ENCODE measurements at regions not wholly inside any gene's neighbourhood (a gene's known extent, or its start where the extent isn't known, plus 50 kb on each side); places are given as distances from the start of the nearest gene placed in this dataset.
A peak's percentile ranks its signal among the peaks of the same experiment; 100 is the strongest.
"Not testable (repeated sequence)": the region's sequence is repeated elsewhere in the genome, so short reads cannot be mapped to it uniquely, and the experiment has no call there.

DNA sequence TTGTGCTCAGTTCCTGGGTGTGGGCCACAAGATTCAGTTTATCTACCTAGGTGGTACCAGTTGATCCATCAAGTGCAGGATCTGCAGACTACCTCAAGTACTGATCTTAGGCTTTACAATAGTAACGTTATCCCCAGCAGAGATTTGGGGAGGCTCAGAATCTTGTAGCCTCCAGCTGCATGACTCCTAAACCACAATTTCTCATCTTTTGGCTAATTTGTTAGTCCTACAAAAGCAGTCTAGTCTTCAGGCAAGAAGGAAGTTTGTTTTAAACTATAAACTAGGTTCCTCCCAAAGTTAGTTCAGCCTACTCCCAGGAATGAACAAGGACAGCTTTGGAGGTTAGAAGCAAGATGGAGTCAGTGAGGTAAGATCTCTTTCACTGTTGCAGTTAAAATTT, 213.5 kb upstream of the PIEZO2 start:
- DNase-seq, result no peak
- intact Hi-C loops (cut with DNase I; ENCODE audit: low total_unique reads), result no loop called here
- WGBS, 5 donors, result 86 to 100% (median 91%) methylated on average over 1 of the region's 1 CpG
- no peaks in the 10 kb centered on the region for H3K9me3 ChIP-seq
- H3K4me3 ChIP-seq, result no peak overlapping the region
- H3K27ac ChIP-seq, result no peak overlapping the region
- no peaks in the 10 kb centered on the region for H3K36me3 ChIP-seq
- no peaks in the 10 kb centered on the region for H3K27me3 ChIP-seq (replicated peaks in 1 of 7)
- TF ChIP-seq POLR2A (IDR thresholded peaks at IDR 0.05), result no peak
- no peak for TF ChIP-seq POLR2AphosphoS5 (IDR thresholded peaks at IDR 0.05)
- TF ChIP-seq, protein P1, sequence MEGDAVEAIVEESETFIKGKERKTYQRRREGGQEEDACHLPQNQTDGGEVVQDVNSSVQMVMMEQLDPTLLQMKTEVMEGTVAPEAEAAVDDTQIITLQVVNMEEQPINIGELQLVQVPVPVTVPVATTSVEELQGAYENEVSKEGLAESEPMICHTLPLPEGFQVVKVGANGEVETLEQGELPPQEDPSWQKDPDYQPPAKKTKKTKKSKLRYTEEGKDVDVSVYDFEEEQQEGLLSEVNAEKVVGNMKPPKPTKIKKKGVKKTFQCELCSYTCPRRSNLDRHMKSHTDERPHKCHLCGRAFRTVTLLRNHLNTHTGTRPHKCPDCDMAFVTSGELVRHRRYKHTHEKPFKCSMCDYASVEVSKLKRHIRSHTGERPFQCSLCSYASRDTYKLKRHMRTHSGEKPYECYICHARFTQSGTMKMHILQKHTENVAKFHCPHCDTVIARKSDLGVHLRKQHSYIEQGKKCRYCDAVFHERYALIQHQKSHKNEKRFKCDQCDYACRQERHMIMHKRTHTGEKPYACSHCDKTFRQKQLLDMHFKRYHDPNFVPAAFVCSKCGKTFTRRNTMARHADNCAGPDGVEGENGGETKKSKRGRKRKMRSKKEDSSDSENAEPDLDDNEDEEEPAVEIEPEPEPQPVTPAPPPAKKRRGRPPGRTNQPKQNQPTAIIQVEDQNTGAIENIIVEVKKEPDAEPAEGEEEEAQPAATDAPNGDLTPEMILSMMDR (IDR thresholded peaks at IDR 0.05 in 8 of 11, conservative IDR thresholded peaks at IDR 0.05 in 3 of 11), result no peak
- H3K4me1 ChIP-seq, result no peaks in the 10 kb centered on the region

- WGBS, 5 donors, result 86 to 96% (median 94%) methylated on average over 6 of the region's 6 CpGs
- H3K27me3 ChIP-seq (replicated peaks in 1 of 7); H3K9me3 ChIP-seq; H3K4me3 ChIP-seq; intact Hi-C loops (cut with DNase I; ENCODE audit: low total_unique reads); H3K36me3 ChIP-seq; H3K27ac ChIP-seq; DNase-seq; H3K4me1 ChIP-seq: not testable (repeated sequence)
Observed at GRCh38 chr18:11361862-11362261, 212.5 kb upstream of the PIEZO2 start.

DNA sequence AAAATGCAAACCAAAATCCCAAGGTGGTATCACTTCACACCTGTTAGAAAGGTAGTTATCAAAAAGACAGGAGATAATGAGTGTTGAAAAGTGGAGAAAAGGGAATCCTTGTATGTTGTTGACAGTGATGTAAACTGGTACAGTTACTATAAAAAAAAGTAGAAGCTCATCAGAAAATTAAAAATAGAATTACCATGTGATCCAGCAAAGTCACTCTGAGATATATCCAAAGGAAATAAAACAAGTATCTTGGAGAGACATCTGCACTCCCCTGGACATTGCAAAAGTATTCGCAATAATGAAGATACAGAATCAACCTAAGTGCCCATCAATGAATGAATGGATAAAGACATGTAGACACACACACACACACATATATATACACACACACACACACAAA, 208.3 kb upstream of the PIEZO2 start:
- 94 to 100% (median 100%) methylated on average over 1 of the region's 1 CpG for WGBS, 5 donors
- no peak overlapping the region for H3K27ac ChIP-seq
- H3K9me3 ChIP-seq, result no peaks in the 10 kb centered on the region
- H3K36me3 ChIP-seq, result no peaks in the 10 kb centered on the region
- H3K4me3 ChIP-seq, result no peak overlapping the region
- no peaks in the 10 kb centered on the region for H3K27me3 ChIP-seq (replicated peaks in 1 of 7)
- TF ChIP-seq POLR2AphosphoS5 (IDR thresholded peaks at IDR 0.05) (no peak), POLR2A (IDR thresholded peaks at IDR 0.05) (no peak)
- TF ChIP-seq, protein P1 (IDR thresholded peaks at IDR 0.05 in 8 of 11, conservative IDR thresholded peaks at IDR 0.05 in 3 of 11), result no peak
- no peaks in the 10 kb centered on the region for H3K4me1 ChIP-seq
- intact Hi-C loops (cut with DNase I; ENCODE audit: low total_unique reads), result no loop called here
- DNase-seq, result no peak

GRCh38 chr18:11344576-11344975, 195.2 kb upstream of the PIEZO2 start:
- H3K27me3 ChIP-seq (replicated peaks in 1 of 7); H3K36me3 ChIP-seq; H3K27ac ChIP-seq; H3K4me3 ChIP-seq; intact Hi-C loops (cut with DNase I; ENCODE audit: low total_unique reads); H3K4me1 ChIP-seq: not testable (repeated sequence)
- 82 to 98% (median 89%) methylated on average over 5 to 18 of the region's 18 CpGs for WGBS, 5 donors
- DNase-seq, result peak; percentile 60
- peaks cover 0 to 71% (median 48%) of the 10 kb centered on the region in 8 donors for H3K9me3 ChIP-seq

DNA sequence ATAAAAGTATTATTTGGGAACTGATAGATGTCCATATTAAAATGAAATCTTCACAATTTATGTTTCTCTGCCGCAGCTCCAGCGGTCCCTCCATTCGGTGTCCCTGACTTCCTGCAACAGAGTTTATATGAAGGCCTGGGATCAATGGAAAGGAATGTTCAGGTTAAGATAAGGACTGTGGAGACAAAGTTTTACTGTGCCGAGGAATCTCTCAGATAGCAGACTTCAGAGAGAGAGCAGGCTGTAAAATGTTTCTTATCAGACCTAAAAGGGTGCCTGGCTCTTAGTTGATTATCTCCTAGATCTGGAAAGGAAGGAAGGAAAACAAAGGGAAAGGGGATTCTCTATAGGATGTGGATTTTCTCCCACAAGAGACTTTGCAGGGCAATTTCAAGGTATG, 193.7 kb upstream of the PIEZO2 start:
- no peaks in the 10 kb centered on the region for H3K4me1 ChIP-seq
- H3K9me3 ChIP-seq, result peaks cover 0 to 56% (median 36%) of the 10 kb centered on the region in 8 donors
- no peak overlapping the region for H3K4me3 ChIP-seq
- no peak overlapping the region for H3K27ac ChIP-seq
- DNase-seq, result no peak
- H3K27me3 ChIP-seq (replicated peaks in 1 of 7), result no peaks in the 10 kb centered on the region
- intact Hi-C loops (cut with DNase I; ENCODE audit: low total_unique reads), result no loop called here
- 89 to 96% (median 90%) methylated on average over 4 of the region's 4 CpGs for WGBS, 5 donors
- TF ChIP-seq POLR2A (IDR thresholded peaks at IDR 0.05) (no peak), POLR2AphosphoS5 (IDR thresholded peaks at IDR 0.05) (no peak)
- TF ChIP-seq, protein P1 (IDR thresholded peaks at IDR 0.05 in 8 of 11, conservative IDR thresholded peaks at IDR 0.05 in 3 of 11), result no peak
- H3K36me3 ChIP-seq, result no peaks in the 10 kb centered on the region

DNA sequence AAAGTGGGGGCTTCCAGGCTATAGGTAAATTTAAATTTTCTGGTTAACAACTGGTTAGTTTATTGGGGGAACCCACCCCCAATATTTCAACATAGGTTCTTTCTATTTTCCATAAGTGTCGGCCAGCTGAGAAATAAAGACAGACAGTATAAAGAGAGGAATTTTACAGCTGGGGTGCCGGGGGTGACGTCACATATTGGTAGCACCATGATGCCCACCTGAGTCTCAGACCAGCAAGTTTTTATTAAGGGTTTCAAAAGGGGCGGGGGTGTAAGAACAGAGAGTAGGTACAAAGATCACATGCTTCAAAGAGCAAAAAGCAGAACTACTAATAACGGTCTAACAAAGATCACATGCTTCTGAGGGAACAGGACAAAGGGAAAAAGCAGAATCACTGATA, 192.7 kb upstream of the PIEZO2 start:
- H3K36me3 ChIP-seq; H3K27ac ChIP-seq; H3K27me3 ChIP-seq (replicated peaks in 1 of 7); H3K4me1 ChIP-seq; DNase-seq; H3K4me3 ChIP-seq; intact Hi-C loops (cut with DNase I; ENCODE audit: low total_unique reads): not testable (repeated sequence)
- peaks cover 0 to 46% (median 26%) of the 10 kb centered on the region in 8 donors for H3K9me3 ChIP-seq
- 71 to 87% (median 74%) methylated on average over 5 of the region's 5 CpGs for WGBS, 5 donors
